SK-N-MC (cell line): ENCODE measurements at regions not wholly inside any gene's neighbourhood (a gene's known extent, or its start where the extent isn't known, plus 50 kb on each side); places are given as distances from the start of the nearest gene placed in this dataset.

Source experiments
- EZH2 ChIP-seq: fragments of 200-600 bp; sonication (generic); IDR thresholded peaks from one replicate; pipeline ENCODE4 v1.6.1; 2017; ENCODE audit warnings: antibody characterized with exemption
- FOXP2 ChIP-seq: optimal IDR thresholded peaks from 2 replicates; pipeline ENCODE3; 2011; ENCODE audit warnings: mild to moderate bottlenecking, moderate library complexity; ENCODE audit not compliant: insufficient read depth; ENCODE audit errors: extremely low read length, control extremely low read depth
- POLR2AphosphoS5 ChIP-seq: IDR thresholded peaks from 2 replicates; pipeline ENCODE4 v1.6.1; 2012; ENCODE audit warnings: mild to moderate bottlenecking, low read depth, low read length, borderline replicate concordance

DNA sequence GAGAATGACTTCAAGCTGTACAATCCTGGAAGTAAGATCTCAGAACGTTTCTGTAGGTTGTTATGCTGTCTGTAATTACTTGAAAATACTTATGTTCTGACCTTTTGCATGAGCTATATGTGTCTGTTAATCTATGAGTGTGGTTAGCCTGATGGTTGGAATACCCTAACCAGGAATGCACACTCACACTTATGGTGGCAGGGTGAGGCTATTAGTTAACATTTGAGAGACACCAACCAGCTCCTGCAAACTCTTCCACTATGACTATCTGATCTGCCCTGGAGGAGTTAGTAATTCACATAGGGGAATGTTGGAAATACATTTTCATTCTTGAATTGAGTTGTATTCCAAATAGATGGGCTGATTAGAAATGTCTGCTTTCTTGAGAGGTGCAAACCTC is 450.3 kb downstream of the INHBA start:
- TF ChIP-seq EZH2 (no peak), POLR2AphosphoS5 (no peak), FOXP2 (no peak)
